ENCODE measurements at regions not wholly inside any gene's neighbourhood (a gene's known extent, or its start where the extent isn't known, plus 50 kb on each side); places are given as distances from the start of the nearest gene placed in this dataset.

GRCh38 chr6:105886814-105887544 is 199.2 kb upstream of the PRDM1 start:
- H3K4me3 ChIP-seq, result no peak overlapping the region
- TF ChIP-seq, protein P1, sequence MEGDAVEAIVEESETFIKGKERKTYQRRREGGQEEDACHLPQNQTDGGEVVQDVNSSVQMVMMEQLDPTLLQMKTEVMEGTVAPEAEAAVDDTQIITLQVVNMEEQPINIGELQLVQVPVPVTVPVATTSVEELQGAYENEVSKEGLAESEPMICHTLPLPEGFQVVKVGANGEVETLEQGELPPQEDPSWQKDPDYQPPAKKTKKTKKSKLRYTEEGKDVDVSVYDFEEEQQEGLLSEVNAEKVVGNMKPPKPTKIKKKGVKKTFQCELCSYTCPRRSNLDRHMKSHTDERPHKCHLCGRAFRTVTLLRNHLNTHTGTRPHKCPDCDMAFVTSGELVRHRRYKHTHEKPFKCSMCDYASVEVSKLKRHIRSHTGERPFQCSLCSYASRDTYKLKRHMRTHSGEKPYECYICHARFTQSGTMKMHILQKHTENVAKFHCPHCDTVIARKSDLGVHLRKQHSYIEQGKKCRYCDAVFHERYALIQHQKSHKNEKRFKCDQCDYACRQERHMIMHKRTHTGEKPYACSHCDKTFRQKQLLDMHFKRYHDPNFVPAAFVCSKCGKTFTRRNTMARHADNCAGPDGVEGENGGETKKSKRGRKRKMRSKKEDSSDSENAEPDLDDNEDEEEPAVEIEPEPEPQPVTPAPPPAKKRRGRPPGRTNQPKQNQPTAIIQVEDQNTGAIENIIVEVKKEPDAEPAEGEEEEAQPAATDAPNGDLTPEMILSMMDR (IDR thresholded peaks at IDR 0.05), result no peak
- H3K4me1 ChIP-seq, result no peaks in the 10 kb centered on the region
- no peak for DNase-seq (ENCODE audit: low spot score)
- H3K9me3 ChIP-seq, result peaks cover 0 to 17% of the 10 kb centered on the region in 2 donors
- H3K27ac ChIP-seq, result no peak overlapping the region
- H3K36me3 ChIP-seq, result no peaks in the 10 kb centered on the region
- H3K27me3 ChIP-seq, result no peaks in the 10 kb centered on the region

DNA sequence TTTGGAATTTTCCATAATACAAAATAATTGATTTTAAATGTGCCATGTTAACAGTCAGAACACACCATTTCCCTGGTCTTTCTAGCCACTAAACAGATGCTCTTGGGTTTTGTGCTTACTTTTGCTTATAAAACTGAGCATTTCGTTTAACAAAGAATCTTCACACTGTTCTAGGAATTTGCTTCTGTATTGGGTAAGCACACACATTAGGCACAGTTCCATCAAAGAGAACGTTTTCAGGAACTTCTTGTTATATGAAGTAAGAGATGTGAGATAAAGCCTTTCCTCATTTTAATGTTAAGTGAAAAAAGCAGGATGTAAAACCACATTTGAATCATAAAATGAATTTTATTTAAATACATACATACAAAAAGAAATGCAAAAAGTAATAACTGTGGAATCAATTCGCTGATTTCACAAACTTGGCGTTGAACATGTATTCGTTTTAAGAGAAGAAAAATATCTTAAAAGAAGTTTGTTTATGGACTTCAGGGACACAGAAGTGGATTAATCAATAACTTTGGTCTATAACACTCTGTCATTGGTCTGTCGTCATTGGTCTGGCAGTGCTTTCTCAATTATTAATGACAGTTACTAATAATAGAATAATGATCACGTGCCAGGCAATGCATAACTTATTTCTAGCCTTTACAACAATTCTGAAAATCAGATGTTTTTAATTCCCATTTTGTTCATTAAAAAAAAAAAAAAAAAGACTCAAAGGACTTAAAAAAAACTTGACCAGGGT is 199.9 kb upstream of the PRDM1 start:
- Histone ChIP-seq H3K27ac (no peak overlapping the region), H3K4me1 (no peaks in the 10 kb centered on the region), H3K4me3 (no peak overlapping the region), H3K9me3 (peaks cover 0 to 17% of the 10 kb centered on the region in 2 donors), H3K27me3 (no peaks in the 10 kb centered on the region), H3K36me3 (no peaks in the 10 kb centered on the region)
- no peak for DNase-seq (ENCODE audit: low spot score)
- TF ChIP-seq, protein P1 (IDR thresholded peaks at IDR 0.05), result no peak

DNA sequence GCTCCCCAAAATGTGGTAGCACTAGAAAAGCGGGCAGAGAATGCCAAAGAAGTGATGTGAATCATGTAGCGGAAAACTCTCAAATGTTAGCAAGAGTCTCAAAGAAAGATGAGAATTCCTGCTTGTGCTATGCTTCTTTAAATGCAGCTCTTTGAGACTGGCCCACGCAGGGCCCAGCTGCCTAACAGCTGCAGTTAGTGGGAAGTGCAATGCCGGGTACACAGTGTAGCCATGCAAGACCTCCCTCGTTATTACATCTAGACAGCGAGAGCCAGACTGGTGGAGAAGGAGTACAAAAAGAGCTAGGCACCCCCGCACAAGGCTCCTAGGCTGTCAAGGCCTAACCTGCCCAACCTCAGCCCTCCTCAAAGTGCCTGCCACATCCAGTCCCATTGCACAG is 201.7 kb upstream of the PRDM1 start:
- H3K4me1 ChIP-seq, result no peaks in the 10 kb centered on the region
- H3K4me3 ChIP-seq, result no peak overlapping the region
- TF ChIP-seq, protein P1 (IDR thresholded peaks at IDR 0.05), result no peak
- H3K27ac ChIP-seq, result no peak overlapping the region
- no peaks in the 10 kb centered on the region for H3K36me3 ChIP-seq
- H3K27me3 ChIP-seq, result no peaks in the 10 kb centered on the region
- DNase-seq (ENCODE audit: low spot score), result no peak
- peaks cover 0 to 5% of the 10 kb centered on the region in 2 donors for H3K9me3 ChIP-seq

- Histone ChIP-seq H3K9me3 (peaks cover 0 to 1% of the 10 kb centered on the region in 2 donors), H3K27me3 (no peaks in the 10 kb centered on the region), H3K4me1 (no peaks in the 10 kb centered on the region), H3K4me3 (no peak overlapping the region), H3K36me3 (no peaks in the 10 kb centered on the region), H3K27ac (no peak overlapping the region)
- no peak for DNase-seq (ENCODE audit: low spot score)
- TF ChIP-seq, protein P1 (IDR thresholded peaks at IDR 0.05), result no peak
These were observed 202.1 kb upstream of the PRDM1 start for GRCh38 chr6:105884011-105884410.

GRCh38 chr6:105882828-105883227 is 203.3 kb upstream of the PRDM1 start:
- Histone ChIP-seq H3K36me3 (no peaks in the 10 kb centered on the region), H3K27me3 (no peaks in the 10 kb centered on the region), H3K27ac (no peak overlapping the region), H3K4me1 (no peaks in the 10 kb centered on the region), H3K9me3 (no peaks in the 10 kb centered on the region), H3K4me3 (no peak overlapping the region)
- DNase-seq (ENCODE audit: low spot score), result no peak
- TF ChIP-seq, protein P1 (IDR thresholded peaks at IDR 0.05), result no peak
